HG03039 (cell line): ENCODE measurements at regions not wholly inside any gene's neighbourhood (a gene's known extent, or its start where the extent isn't known, plus 50 kb on each side); places are given as distances from the start of the nearest gene placed in this dataset.
"Not testable (repeated sequence)": the region's sequence is repeated elsewhere in the genome, so short reads cannot be mapped to it uniquely, and the experiment has no call there.

ENCODE experiments used
- ATAC-seq: cut with Tn5 transposase; IDR thresholded peaks from one replicate; pipeline ENCODE4 v1.9.1; 2021; ENCODE audit warnings: mild to moderate bottlenecking, moderate library complexity; ENCODE audit not compliant: unreplicated experiment

GRCh38 chr6:87772597-87773530 is 70.8 kb upstream of the AKIRIN2 start:
- no peak for ATAC-seq

- ATAC-seq = no peak
These were observed 65.4 kb upstream of the AKIRIN2 start for GRCh38 chr6:87767478-87767877.

- no peak for ATAC-seq
These were observed 64.2 kb upstream of the AKIRIN2 start for GRCh38 chr6:87766211-87766610.

- ATAC-seq = no peak
These were observed 61.9 kb upstream of the AKIRIN2 start for GRCh38 chr6:87763901-87764300.

DNA sequence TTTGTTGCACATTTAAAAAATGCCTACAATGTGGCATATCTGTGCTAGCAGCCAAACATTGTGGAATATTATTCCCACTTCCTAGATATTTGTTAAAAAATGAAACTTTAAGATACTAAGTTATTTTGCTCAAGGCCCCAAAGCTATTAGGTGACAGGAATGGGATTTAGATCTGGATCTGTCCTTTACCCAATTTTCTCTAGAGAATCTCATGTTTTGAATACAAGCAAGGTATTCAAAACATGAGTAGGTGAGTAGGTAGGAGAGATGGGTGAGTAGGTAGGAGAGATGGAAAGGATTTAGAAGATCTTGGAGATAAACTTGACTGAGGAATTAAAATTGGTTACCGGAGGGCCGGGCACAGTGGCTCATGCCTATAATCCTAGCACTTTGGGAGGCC is 61.2 kb upstream of the AKIRIN2 start:
- ATAC-seq = no peak

DNA sequence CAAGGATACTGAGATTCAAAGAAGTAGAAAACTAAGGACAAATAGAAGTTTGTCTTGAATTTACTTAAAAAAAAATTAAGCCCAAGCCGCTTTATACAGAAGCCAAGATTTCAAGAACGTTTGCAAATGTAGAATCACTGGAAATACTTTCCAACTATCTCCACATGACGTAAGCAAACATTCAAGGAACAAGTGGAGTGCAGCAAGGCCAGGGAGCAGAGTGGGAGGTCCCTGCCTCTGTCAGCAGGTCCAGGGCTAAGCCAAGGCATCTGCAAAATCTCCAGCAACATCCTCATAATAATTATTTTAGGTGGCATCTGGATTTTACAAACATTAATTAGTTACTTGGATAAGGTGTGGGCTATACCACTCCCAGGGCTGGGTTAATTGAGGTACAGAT is 60.1 kb upstream of the AKIRIN2 start:
- ATAC-seq = no peak

DNA sequence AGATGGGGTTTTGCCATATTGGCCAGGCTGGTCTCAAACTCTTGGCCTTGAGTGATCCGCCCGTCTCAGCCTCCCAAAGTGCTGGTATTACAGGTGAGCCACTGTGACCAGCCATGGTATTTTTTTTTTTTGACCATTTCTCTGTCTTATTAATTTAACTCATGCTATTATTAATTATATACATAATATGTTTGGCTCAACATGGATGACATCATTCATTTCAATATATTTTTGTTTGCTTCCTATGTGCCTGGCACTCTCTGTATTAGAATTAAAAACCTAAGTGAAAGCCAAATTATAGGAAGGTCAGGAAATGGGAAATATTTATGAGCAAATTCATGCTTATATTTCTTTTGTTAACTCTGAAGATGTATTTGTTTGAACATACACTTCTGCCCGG is 55.8 kb upstream of the AKIRIN2 start:
- no peak for ATAC-seq

DNA sequence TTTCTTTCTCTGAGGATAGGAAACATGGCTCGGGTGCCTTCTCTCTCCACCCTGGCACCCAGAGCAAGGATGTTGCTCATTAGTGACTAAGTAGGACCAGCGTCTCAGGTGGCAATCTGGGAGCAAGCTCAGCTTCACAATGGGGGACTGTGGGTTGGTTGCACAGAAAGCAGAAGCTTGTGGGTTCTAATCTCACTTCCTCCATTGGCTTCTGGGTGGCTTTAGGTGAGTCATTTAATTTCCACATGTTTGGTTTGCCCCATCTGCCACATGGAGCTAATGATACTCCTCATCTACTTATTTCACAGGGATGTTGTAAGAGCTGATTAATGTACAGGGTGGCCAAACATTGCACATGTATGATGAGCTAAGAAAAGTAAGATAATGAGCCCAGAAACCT is 54.8 kb upstream of the AKIRIN2 start:
- peak; percentile 93 for ATAC-seq

DNA sequence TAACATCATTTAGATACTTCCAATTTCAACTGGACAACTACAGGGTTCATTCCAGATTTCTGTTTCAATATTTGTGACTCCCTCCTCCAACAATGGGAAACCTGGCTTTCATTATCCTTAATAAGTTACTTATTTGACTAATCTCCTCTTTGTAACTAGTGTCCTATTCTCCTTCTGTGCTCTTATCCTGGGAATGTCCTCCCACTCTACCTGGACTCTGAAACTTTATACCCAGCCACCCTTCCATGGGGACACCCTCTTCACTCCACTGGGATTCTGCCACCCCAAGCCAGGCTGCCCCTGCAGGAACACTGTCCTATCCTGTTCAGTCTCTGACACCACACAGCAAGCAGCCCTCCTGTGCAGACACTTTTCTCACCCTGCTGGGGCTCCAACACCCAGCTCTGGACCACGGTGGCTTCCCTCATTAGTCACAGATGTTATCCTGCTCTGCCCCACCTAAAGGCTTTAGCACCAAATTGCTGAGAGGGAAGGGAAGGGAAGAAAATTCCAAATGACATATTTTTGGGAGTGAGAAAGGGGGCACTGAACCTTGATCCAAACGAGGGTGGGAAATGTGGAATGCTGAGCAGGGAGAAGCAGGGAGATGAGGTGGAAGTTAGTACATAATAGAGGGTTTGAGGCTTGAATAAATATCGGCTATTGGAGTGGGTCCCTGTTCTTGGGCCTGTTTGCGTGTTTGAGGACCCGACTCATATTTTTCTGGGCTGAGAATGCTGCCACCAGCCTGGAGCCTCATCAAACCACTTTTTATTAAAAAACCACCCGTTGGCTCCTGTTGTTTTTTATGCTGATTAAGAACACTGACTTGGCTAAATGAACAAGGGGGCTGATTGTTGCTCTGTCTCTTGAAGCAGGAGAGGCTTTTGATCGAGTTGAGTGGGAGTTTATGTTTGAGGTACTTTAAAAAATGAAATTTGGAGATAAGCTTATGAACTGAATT is 54.0 kb upstream of the AKIRIN2 start:
- no peak for ATAC-seq

DNA sequence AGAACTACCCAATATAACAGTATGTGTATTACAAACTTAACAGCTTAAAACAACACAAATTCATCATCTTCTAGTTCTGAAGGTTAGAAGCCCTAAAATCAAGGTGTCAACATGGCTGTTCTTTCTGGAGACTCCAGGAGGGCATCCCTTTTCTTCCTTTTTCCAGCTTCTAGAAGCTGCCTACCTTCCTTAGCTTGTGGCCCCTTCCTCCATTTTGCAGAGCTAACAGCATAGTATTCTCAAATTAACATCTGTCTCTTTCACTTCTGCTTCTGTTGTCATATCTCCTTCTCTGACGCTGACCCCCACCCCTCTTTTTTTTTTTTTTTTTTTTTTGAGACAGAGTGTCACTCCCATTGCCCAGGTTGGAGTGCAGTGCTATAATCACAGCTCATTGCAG is 52.8 kb upstream of the AKIRIN2 start:
- no peak for ATAC-seq

- ATAC-seq = no peak
These were observed 51.2 kb upstream of the AKIRIN2 start for GRCh38 chr6:87753131-87753685.

- ATAC-seq = not testable (repeated sequence)
These were observed 50.5 kb upstream of the AKIRIN2 start for GRCh38 chr6:87752503-87752902.
